Natural killer cell treated with Interleukin-12 subunit alpha and Interleukin-12 subunit beta and Interleukin-15 and Interleukin-18, amount 100 ng/mL, for 72 hours (primary cell): ENCODE measurements at regions not wholly inside any gene's neighbourhood (a gene's known extent, or its start where the extent isn't known, plus 50 kb on each side); places are given as distances from the start of the nearest gene placed in this dataset.

Experiments used
- ATAC-seq, 2 donors: fragments of 150-1000 bp; cut with Tn5 transposase in 1 of 2; sonication (Bioruptor Pico), chemical (Tn5 transposase) in 1 of 2; 2 replicates each; pipeline ENCODE4 v1.10.0; 2021
- DNase-seq: peaks from one replicate; pipeline ENCODE4 v3.0.0; 2022; ENCODE audit warnings: low spot score
- H3K27ac Mint-ChIP-seq, 2 donors: 1 replicate in 1 of 2; 2 replicates in 1 of 2; pipeline ENCODE4 v1.8.0; 2022; ENCODE audit warnings: mixed read lengths in 2 of 2, mild to moderate bottlenecking in 1 of 2, moderate library complexity in 1 of 2
- H3K27me3 Mint-ChIP-seq, 2 donors: 1 replicate in 1 of 2; 2 replicates in 1 of 2; pipeline ENCODE4 v1.8.0; 2022; ENCODE audit warnings: mixed read lengths in 2 of 2
- H3K36me3 Mint-ChIP-seq: one replicate; pipeline ENCODE4 v1.8.0; 2022; ENCODE audit warnings: mixed read lengths
- H3K4me1 Mint-ChIP-seq, 2 donors: 1 replicate in 1 of 2; 2 replicates in 1 of 2; pipeline ENCODE4 v1.8.0; 2022; ENCODE audit warnings: low read depth in 2 of 2, mixed read lengths in 2 of 2, mild to moderate bottlenecking in 1 of 2
- H3K4me3 Mint-ChIP-seq: one replicate; pipeline ENCODE4 v1.8.0; 2022; ENCODE audit warnings: mixed read lengths
- H3K9me3 Mint-ChIP-seq: 2 replicates; pipeline ENCODE4 v1.8.0; 2022; ENCODE audit warnings: mixed read lengths

GRCh38 chr2:200146501-200146900 is 160.0 kb upstream of the SPATS2L start:
- Mint-ChIP-seq H3K4me3 (no peak overlapping the region), H3K36me3 (peaks cover 8% of the 10 kb centered on the region), H3K9me3 (peaks cover 16% of the 10 kb centered on the region), H3K27me3 (peaks cover 17% of the 10 kb centered on the region in 2 donors), H3K27ac (no peak overlapping the region), H3K4me1 (no peaks in the 10 kb centered on the region)
- no peak for DNase-seq
- ATAC-seq: no peak

- H3K27ac Mint-ChIP-seq: no peak overlapping the region
- H3K9me3 Mint-ChIP-seq: peaks cover 16% of the 10 kb centered on the region
- H3K4me1 Mint-ChIP-seq: no peaks in the 10 kb centered on the region
- peaks cover 18% of the 10 kb centered on the region in 2 donors for H3K27me3 Mint-ChIP-seq
- H3K4me3 Mint-ChIP-seq: no peak overlapping the region
- DNase-seq (no peak), ATAC-seq (no peak)
- H3K36me3 Mint-ChIP-seq: peaks cover 9% of the 10 kb centered on the region
Measured at GRCh38 chr2:200147371-200147770, 159.1 kb upstream of the SPATS2L start.

GRCh38 chr2:200148366-200148765 is 158.1 kb upstream of the SPATS2L start:
- DNase-seq: no peak
- H3K9me3 Mint-ChIP-seq: peaks cover 22% of the 10 kb centered on the region
- H3K36me3 Mint-ChIP-seq: peaks cover 16% of the 10 kb centered on the region
- no peak overlapping the region for H3K4me3 Mint-ChIP-seq
- ATAC-seq: no peak
- H3K27ac Mint-ChIP-seq: no peak overlapping the region
- peaks cover 24 to 27% of the 10 kb centered on the region in 2 donors for H3K27me3 Mint-ChIP-seq
- H3K4me1 Mint-ChIP-seq: no peaks in the 10 kb centered on the region

- peaks cover 16% of the 10 kb centered on the region for H3K36me3 Mint-ChIP-seq
Measured at GRCh38 chr2:200150411-200151086, 155.9 kb upstream of the SPATS2L start.

GRCh38 chr2:200155652-200156051 is 150.8 kb upstream of the SPATS2L start:
- Mint-ChIP-seq H3K4me3 (no peak overlapping the region), H3K27ac (no peak overlapping the region), H3K9me3 (peaks cover 10% of the 10 kb centered on the region), H3K27me3 (peaks cover 6 to 9% of the 10 kb centered on the region in 2 donors), H3K36me3 (peaks cover 8% of the 10 kb centered on the region), H3K4me1 (no peaks in the 10 kb centered on the region)
- ATAC-seq (no peak), DNase-seq (no peak)

More at GRCh38 chr2:200150411-200151086, 155.9 kb upstream of the SPATS2L start:
- Mint-ChIP-seq H3K4me3 (no peak overlapping the region), H3K4me1 (no peaks in the 10 kb centered on the region), H3K27ac (no peak overlapping the region), H3K9me3 (peaks cover 15% of the 10 kb centered on the region), H3K27me3 (peaks cover 12 to 20% of the 10 kb centered on the region in 2 donors)
- no peak for ATAC-seq
- no peak for DNase-seq

GRCh38 chr2:200156166-200156835 is 150.2 kb upstream of the SPATS2L start:
- H3K27me3 Mint-ChIP-seq: peaks cover 6 to 9% of the 10 kb centered on the region in 2 donors
- H3K36me3 Mint-ChIP-seq: peaks cover 8% of the 10 kb centered on the region
- no peaks in the 10 kb centered on the region for H3K4me1 Mint-ChIP-seq
- ATAC-seq (no peak), DNase-seq (no peak)
- peaks cover 6% of the 10 kb centered on the region for H3K9me3 Mint-ChIP-seq
- no peak overlapping the region for H3K27ac Mint-ChIP-seq
- no peak overlapping the region for H3K4me3 Mint-ChIP-seq

- no peak overlapping the region for H3K27ac Mint-ChIP-seq
- no peaks in the 10 kb centered on the region for H3K4me1 Mint-ChIP-seq
Measured at GRCh38 chr2:200158647-200159356, 147.7 kb upstream of the SPATS2L start.

GRCh38 chr2:200159357-200159707 is 147.2 kb upstream of the SPATS2L start:
- Mint-ChIP-seq H3K36me3 (no peaks in the 10 kb centered on the region), H3K4me3 (no peak overlapping the region), H3K4me1 (no peaks in the 10 kb centered on the region), H3K27me3 (no peaks in the 10 kb centered on the region), H3K27ac (no peak overlapping the region), H3K9me3 (no peaks in the 10 kb centered on the region)
- no peak for ATAC-seq
- DNase-seq: no peak

More at GRCh38 chr2:200158647-200159356, 147.7 kb upstream of the SPATS2L start:
- DNase-seq: no peak
- no peak for ATAC-seq
- no peak overlapping the region for H3K4me3 Mint-ChIP-seq
- no peaks in the 10 kb centered on the region for H3K36me3 Mint-ChIP-seq
- no peaks in the 10 kb centered on the region for H3K27me3 Mint-ChIP-seq
- no peaks in the 10 kb centered on the region for H3K9me3 Mint-ChIP-seq

- Mint-ChIP-seq H3K27me3 (no peaks in the 10 kb centered on the region), H3K27ac (no peak overlapping the region), H3K9me3 (no peaks in the 10 kb centered on the region), H3K4me3 (no peak overlapping the region), H3K36me3 (no peaks in the 10 kb centered on the region), H3K4me1 (no peaks in the 10 kb centered on the region)
- no peak for DNase-seq
- no peak for ATAC-seq
Measured at GRCh38 chr2:200159829-200160781, 146.4 kb upstream of the SPATS2L start.

GRCh38 chr2:200161458-200161857 is 145.0 kb upstream of the SPATS2L start:
- ATAC-seq (no peak), DNase-seq (no peak)
- no peaks in the 10 kb centered on the region for H3K27me3 Mint-ChIP-seq
- no peak overlapping the region for H3K27ac Mint-ChIP-seq
- H3K36me3 Mint-ChIP-seq: no peaks in the 10 kb centered on the region
- H3K4me1 Mint-ChIP-seq: no peaks in the 10 kb centered on the region
- no peaks in the 10 kb centered on the region for H3K9me3 Mint-ChIP-seq
- H3K4me3 Mint-ChIP-seq: no peak overlapping the region

- Mint-ChIP-seq H3K36me3 (no peaks in the 10 kb centered on the region), H3K4me1 (no peaks in the 10 kb centered on the region), H3K9me3 (no peaks in the 10 kb centered on the region), H3K27me3 (peaks cover 1 to 2% of the 10 kb centered on the region in 2 donors), H3K27ac (no peak overlapping the region), H3K4me3 (no peak overlapping the region)
- DNase-seq: no peak
- ATAC-seq: no peak
Measured at GRCh38 chr2:200165687-200166086, 140.8 kb upstream of the SPATS2L start.

GRCh38 chr2:200168641-200169555 is 137.6 kb upstream of the SPATS2L start:
- H3K27me3 Mint-ChIP-seq: peaks cover 5 to 20% of the 10 kb centered on the region in 2 donors
- no peak overlapping the region for H3K4me3 Mint-ChIP-seq
- H3K27ac Mint-ChIP-seq: no peak overlapping the region
- DNase-seq (no peak), ATAC-seq (no peak)
- peaks cover 4% of the 10 kb centered on the region for H3K9me3 Mint-ChIP-seq
- H3K36me3 Mint-ChIP-seq: no peaks in the 10 kb centered on the region
- no peaks in the 10 kb centered on the region for H3K4me1 Mint-ChIP-seq
